ENCODE measurements at regions not wholly inside any gene's neighbourhood (a gene's known extent, or its start where the extent isn't known, plus 50 kb on each side); places are given as distances from the start of the nearest gene placed in this dataset.
A peak's percentile ranks its signal among the peaks of the same experiment; 100 is the strongest.

GRCh38 chr6:140980265-140980887 lies 1152.3 kb upstream of the GJE1 start:
- no peak for DNase-seq

DNA sequence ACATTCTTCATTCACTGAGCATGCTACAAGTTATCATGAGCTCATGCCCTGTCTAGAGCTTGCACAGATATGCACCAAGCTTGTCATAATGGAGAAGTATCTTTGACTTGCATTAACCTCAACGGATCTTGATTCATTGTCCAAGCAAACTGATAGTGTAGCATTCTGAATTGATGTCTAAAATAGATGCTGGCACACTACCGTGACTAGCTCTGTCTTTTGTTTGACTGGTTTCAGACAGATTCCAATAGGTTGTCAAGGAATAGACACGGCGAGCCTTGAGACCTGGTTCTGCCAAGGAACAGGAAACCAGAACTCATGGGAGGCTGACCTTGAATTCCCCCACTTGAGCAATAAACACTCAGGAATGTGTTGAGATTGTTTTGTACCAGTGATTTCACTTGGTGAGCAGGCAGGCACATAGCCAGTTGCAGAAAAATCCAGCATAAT lies 1153.1 kb upstream of the GJE1 start:
- no peak for DNase-seq

GRCh38 chr6:140977403-140977802 lies 1155.3 kb upstream of the GJE1 start:
- DNase-seq, result no peak

- no peak for DNase-seq
Observed at GRCh38 chr6:140976806-140977205, 1155.9 kb upstream of the GJE1 start.

DNA sequence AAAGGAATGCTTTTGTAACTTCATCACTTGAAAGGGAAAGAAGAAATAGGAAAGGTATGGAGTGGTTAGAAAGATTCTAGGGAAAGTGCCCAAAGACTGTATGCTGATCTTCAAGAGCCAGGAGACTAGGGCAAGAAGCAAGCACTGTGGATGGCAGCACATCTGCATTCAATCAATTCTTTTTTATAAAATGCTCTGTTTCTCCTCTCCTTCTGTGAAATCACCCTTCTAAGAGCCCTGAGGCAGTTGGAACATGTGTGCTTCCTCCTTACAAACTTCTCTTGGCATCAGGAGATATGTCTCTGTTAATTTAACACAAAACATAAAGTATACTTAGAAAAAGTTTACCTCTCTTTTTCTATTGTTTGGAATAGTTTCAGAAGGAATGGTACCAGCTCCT lies 1162.2 kb upstream of the GJE1 start:
- DNase-seq, result no peak

DNA sequence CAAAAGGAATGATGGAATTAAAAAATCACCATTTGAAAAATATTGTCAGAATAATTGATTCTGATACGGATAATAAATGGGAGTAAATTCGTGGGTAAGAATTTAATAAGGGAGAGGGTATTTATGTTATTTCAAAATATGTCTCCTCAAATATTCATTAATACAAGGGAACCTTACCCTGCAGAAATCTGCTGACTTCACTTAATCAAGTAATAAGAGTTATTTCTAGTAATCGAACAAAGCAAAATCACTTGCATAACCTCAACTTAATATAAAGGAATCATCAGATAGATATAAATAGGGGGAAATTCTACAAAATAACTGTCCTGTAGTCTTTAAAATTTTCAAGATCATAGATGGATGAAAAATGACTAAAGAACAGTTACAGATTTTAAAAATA lies 1164.7 kb upstream of the GJE1 start:
- no peak for DNase-seq

DNA sequence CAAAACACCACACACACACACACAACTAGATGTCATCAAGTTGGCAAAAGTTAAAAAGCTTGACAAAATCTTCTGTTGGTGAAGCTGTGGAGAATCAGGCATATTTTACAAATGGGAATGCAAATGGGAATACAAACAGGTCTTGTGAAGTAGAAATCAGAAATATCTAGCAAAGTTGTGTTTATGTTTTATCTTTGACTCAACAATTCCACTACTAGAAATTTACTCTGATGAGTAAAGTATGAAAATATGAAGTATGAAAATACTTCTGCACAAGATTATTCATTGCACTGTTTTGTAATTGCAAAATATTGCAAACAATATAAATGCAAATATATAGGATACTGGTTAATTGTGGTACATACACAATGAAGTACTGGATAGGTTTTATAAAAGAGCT lies 1166.0 kb upstream of the GJE1 start:
- DNase-seq, result no peak

- DNase-seq, result no peak
Observed at GRCh38 chr6:140960566-140960965, 1172.2 kb upstream of the GJE1 start.

DNA sequence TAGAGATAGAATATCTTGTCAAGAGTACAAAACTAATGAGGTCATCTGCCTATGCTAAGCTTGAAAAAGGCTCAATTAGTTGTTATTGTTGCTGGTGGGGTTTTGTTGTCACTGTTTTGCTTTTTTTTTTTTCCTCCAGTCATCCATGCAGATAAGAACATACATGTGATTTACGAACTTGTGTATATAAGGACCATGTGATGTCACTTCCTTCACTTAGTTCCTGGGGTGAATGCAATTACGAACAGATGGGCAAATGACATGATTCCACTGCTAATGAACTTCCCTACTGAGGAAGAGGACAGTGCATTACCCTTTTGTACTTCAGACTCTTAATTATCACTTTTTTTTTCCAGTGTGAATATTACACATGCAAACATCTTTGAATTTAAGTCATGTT lies 1175.3 kb upstream of the GJE1 start:
- DNase-seq, result no peak

GRCh38 chr6:140956571-140957369 lies 1176.0 kb upstream of the GJE1 start:
- DNase-seq, result no peak

GRCh38 chr6:140940251-140940925 lies 1192.3 kb upstream of the GJE1 start:
- DNase-seq, result no peak

DNA sequence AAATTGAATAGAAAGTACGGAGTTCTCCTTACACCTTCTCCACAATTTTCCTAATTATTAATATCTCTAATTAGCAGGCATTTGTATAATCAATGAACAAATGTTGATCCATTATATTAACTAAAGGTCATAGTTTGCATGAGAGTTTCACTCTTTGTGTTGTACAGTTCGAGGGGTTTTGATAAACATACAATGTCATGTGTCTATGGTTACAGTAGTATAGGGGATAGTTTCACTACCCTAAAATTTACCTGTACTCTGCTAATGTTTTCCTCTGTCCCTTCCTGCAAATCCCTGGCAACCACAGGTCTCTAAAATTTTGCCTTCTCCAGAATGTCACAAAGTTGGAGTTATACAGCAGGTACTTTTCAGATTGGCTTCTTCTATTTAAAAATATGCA lies 1199.8 kb upstream of the GJE1 start:
- DNase-seq, result no peak

GRCh38 chr6:140931581-140931980 lies 1201.1 kb upstream of the GJE1 start:
- no peak for DNase-seq

DNA sequence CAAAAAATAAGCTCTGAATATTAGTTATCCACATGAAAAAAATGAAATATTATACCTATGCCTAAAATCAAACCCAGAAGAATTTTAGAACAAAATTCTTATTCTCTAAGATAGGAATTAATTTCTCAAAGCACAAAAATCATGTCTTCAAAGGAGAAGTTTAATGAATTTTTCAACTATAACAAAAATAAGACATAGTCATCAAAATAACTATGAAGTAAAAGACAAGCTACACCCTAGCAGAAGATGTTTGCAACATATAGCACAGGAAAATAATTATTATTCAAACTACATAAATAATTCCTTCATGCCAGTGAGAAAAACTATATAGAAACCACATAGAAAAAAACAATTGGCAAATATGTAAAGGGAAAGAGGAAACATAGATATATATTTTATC lies 1203.6 kb upstream of the GJE1 start:
- no peak for DNase-seq

GRCh38 chr6:140923048-140923447 lies 1209.7 kb upstream of the GJE1 start:
- no peak for DNase-seq

- peak; percentile 48 for DNase-seq
Observed at GRCh38 chr6:140921366-140922226, 1211.1 kb upstream of the GJE1 start.

DNA sequence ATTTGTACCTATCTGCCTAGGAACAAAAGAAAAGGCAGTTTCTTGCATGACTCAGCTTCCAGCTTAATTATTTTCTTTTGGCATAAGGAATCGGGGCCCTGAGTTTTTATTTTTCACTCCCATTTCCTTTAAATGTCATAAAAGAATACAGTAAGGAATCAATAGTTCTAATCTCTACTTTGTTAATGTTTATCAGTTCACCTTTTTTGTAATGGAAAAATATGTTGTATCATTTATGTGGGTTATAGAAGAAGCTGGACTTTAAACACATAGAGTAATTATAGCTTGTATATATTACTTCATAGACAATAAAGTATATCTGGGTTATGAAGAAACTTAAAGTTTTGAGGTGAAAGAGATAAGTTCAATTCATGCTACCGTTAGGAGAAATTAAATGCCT lies 1214.8 kb upstream of the GJE1 start:
- DNase-seq, result no peak

- no peak for DNase-seq
Observed at GRCh38 chr6:140915551-140915950, 1217.2 kb upstream of the GJE1 start.

DNA sequence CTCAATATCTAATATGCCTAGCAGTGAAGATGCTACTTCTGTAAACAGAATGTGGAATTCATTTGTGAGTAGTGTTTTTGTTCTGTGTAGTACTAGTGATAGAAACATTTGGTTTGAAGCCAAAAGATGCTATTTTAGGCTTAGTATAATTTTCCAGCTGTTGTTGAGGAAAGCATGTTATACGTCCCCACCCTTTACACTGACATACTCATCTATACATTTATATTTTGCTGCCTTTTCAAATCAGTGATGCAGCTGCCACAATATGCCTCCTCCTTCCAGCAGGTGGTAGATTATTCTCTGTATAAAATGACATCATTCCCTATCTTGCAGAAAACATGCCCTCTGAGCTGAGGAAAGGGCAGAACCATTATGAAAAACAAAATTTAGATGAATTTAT lies 1217.6 kb upstream of the GJE1 start:
- DNase-seq, result no peak

- DNase-seq, result no peak
Observed at GRCh38 chr6:140912686-140913085, 1220.0 kb upstream of the GJE1 start.

DNA sequence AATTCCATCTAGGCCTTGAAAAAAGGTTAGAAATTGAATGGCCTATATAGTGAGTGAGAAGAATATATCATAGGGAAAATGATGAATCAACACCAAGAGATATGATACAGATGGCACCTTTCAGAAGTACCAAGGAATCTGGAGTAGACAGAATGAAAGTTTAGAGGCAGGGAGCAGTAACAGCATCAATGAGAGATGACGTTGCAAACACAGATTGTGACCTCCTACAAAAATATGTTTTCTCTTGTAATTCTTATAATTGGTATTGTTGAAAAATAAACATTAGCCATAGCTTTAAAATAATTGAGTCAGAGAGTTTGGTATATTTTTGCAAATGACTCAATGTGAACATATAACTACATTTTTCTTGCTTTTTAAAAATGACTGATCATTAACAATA lies 1223.1 kb upstream of the GJE1 start:
- no peak for DNase-seq

DNA sequence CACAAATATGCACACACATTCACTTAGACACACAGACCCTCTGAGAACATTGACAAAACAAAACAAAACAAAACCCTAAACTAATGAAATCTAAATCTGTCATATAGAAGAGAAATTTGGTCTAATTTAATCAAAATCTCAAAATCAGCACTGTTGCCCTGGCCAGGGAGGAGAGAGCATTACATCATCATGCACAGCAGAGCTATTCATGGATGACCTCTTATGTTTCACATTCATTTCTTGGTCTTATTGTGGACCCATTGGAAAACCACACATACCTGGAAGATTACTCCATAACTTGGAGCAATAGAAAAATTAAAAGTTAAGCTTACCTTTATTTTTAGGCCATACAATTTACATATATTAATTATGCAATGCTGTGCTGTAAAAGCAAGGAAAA lies 1223.6 kb upstream of the GJE1 start:
- no peak for DNase-seq
